GM21619 (cell line): ENCODE measurements at regions not wholly inside any gene's neighbourhood (a gene's known extent, or its start where the extent isn't known, plus 50 kb on each side); places are given as distances from the start of the nearest gene placed in this dataset.

Experiments
- ATAC-seq: cut with Tn5 transposase; IDR thresholded peaks from one replicate; pipeline ENCODE4 v1.9.1; 2021; ENCODE audit not compliant: unreplicated experiment

GRCh38 chr14:97180304-97181200 is 383.4 kb downstream of the VRK1 start:
- no peak for ATAC-seq

GRCh38 chr14:97185186-97185585 is 388.0 kb downstream of the VRK1 start:
- no peak for ATAC-seq

- no peak for ATAC-seq
Observed at GRCh38 chr14:97187916-97188315, 390.7 kb downstream of the VRK1 start.

GRCh38 chr14:97196336-97196735 is 399.2 kb downstream of the VRK1 start:
- no peak for ATAC-seq

- no peak for ATAC-seq
Observed at GRCh38 chr14:97198813-97199212, 401.6 kb downstream of the VRK1 start.

- no peak for ATAC-seq
Observed at GRCh38 chr14:97200245-97200644, 403.1 kb downstream of the VRK1 start.

GRCh38 chr14:97206916-97207315 is 409.7 kb downstream of the VRK1 start:
- ATAC-seq: no peak

- no peak for ATAC-seq
Observed at GRCh38 chr14:97210202-97210601, 413.0 kb downstream of the VRK1 start.

- ATAC-seq: no peak
Observed at GRCh38 chr14:97212399-97212798, 415.2 kb downstream of the VRK1 start.

- no peak for ATAC-seq
Observed at GRCh38 chr14:97213720-97214119, 416.5 kb downstream of the VRK1 start.

GRCh38 chr14:97215263-97215969 is 418.2 kb downstream of the VRK1 start:
- ATAC-seq: no peak

- no peak for ATAC-seq
Observed at GRCh38 chr14:97217111-97217885, 420.1 kb downstream of the VRK1 start.

- no peak for ATAC-seq
Observed at GRCh38 chr14:97218274-97218673, 421.1 kb downstream of the VRK1 start.

- no peak for ATAC-seq
Observed at GRCh38 chr14:97218691-97219430, 421.7 kb downstream of the VRK1 start.

GRCh38 chr14:97219431-97220017 is 422.3 kb downstream of the VRK1 start:
- no peak for ATAC-seq

- no peak for ATAC-seq
Observed at GRCh38 chr14:97221572-97222285, 424.5 kb downstream of the VRK1 start.

- ATAC-seq: no peak
Observed at GRCh38 chr14:97224016-97224415, 426.8 kb downstream of the VRK1 start.

GRCh38 chr14:97230051-97230450 is 432.9 kb downstream of the VRK1 start:
- no peak for ATAC-seq

GRCh38 chr14:97233319-97233985 is 436.3 kb downstream of the VRK1 start:
- ATAC-seq: no peak
